ENCODE measurements at regions not wholly inside any gene's neighbourhood (a gene's known extent, or its start where the extent isn't known, plus 50 kb on each side); places are given as distances from the start of the nearest gene placed in this dataset.

GRCh38 chr11:19453651-19454257, 213.0 kb upstream of the E2F8 start:
- Histone ChIP-seq H3K4me3 (ENCODE audit: low read depth, low read length) (no peak overlapping the region), H3K9me3 (ENCODE audit: control insufficient read depth in 2 of 2, low read length in 2 of 2) (no peaks in the 10 kb centered on the region), H3K27me3 (ENCODE audit: control insufficient read depth, insufficient read depth, low read length) (no peaks in the 10 kb centered on the region), H3K4me1 (ENCODE audit: control insufficient read depth, insufficient read depth, low read length, poor library complexity, severe bottlenecking) (no peaks in the 10 kb centered on the region), H3K36me3 (ENCODE audit: control insufficient read depth, insufficient read depth, low read length) (no peaks in the 10 kb centered on the region), H3K27ac (ENCODE audit: insufficient read depth, low read length, poor library complexity, severe bottlenecking) (no peak overlapping the region)
- Mint-ChIP-seq H3K9me3 (peaks cover 0 to 4% (median 0%) of the 10 kb centered on the region in 7 donors), H3K27ac (no peak overlapping the region), H3K27me3 (peaks cover 11% of the 10 kb centered on the region), H3K4me1 (no peaks in the 10 kb centered on the region), H3K36me3 (no peaks in the 10 kb centered on the region), H3K4me3 (no peak overlapping the region)
- no peak for DNase-seq
- no peak for ATAC-seq (ENCODE audit: low read depth in 2 of 2)

DNA sequence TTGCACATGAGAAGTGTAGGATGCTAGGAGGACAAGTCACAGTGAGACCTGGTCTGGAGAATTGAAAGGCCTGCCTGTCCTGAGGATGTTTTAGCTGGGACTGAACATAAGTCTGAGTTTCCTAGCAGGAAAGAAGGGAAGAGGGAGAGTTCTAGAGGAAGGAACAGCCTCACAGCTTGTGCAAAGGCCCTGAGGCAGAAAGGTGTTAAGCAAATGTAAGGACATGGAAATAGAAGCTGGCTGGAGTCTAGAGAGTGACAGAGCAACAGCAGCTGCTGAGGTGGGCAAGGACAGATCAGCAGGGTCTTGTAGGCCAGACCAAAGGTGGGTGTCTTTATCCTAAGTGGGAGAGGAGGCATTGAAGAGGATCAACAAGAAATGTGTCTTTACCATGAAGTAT, 210.9 kb upstream of the E2F8 start:
- H3K27ac ChIP-seq (ENCODE audit: insufficient read depth, low read length, poor library complexity, severe bottlenecking): no peak overlapping the region
- peak overlapping the region in 1 of 3 donors; percentile 39 for H3K27ac Mint-ChIP-seq
- DNase-seq: no peak
- no peaks in the 10 kb centered on the region for H3K4me1 ChIP-seq (ENCODE audit: control insufficient read depth, insufficient read depth, low read length, poor library complexity, severe bottlenecking)
- H3K4me3 Mint-ChIP-seq: no peak overlapping the region
- H3K27me3 ChIP-seq (ENCODE audit: control insufficient read depth, insufficient read depth, low read length): no peaks in the 10 kb centered on the region
- H3K36me3 ChIP-seq (ENCODE audit: control insufficient read depth, insufficient read depth, low read length): no peaks in the 10 kb centered on the region
- no peaks in the 10 kb centered on the region for H3K4me1 Mint-ChIP-seq
- peaks cover 0 to 2% (median 0%) of the 10 kb centered on the region in 7 donors for H3K9me3 Mint-ChIP-seq
- no peaks in the 10 kb centered on the region for H3K9me3 ChIP-seq (ENCODE audit: control insufficient read depth in 2 of 2, low read length in 2 of 2)
- peaks cover 6% of the 10 kb centered on the region for H3K27me3 Mint-ChIP-seq
- H3K36me3 Mint-ChIP-seq: no peaks in the 10 kb centered on the region
- H3K4me3 ChIP-seq (ENCODE audit: low read depth, low read length): no peak overlapping the region
- ATAC-seq (ENCODE audit: low read depth in 2 of 2): no peak

DNA sequence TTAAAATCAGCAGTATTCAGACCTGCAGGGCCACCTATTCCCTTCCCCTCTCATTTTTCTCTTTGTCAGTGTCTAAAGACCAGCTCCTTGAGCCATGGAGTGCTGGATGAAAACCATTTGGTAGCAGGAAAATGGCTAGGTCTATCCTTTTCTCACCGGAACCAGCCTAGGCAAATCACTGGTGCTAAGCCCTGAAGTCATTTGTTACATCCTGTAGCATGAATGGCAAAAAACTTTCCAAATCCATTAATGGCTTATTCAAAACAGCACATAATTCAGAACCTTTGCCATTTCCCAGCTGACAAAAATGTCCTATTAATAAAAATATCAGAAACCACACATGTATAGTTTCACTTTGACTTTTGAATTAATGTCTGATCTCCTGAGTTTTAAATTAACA, 209.5 kb upstream of the E2F8 start:
- Mint-ChIP-seq H3K27ac (no peak overlapping the region), H3K27me3 (peaks cover 6% of the 10 kb centered on the region), H3K9me3 (peaks cover 0 to 2% (median 0%) of the 10 kb centered on the region in 7 donors), H3K4me3 (no peak overlapping the region), H3K36me3 (no peaks in the 10 kb centered on the region), H3K4me1 (no peaks in the 10 kb centered on the region)
- ATAC-seq (ENCODE audit: low read depth in 2 of 2): no peak
- Histone ChIP-seq H3K36me3 (ENCODE audit: control insufficient read depth, insufficient read depth, low read length) (no peaks in the 10 kb centered on the region), H3K27me3 (ENCODE audit: control insufficient read depth, insufficient read depth, low read length) (no peaks in the 10 kb centered on the region), H3K9me3 (ENCODE audit: control insufficient read depth in 2 of 2, low read length in 2 of 2) (no peaks in the 10 kb centered on the region), H3K27ac (ENCODE audit: insufficient read depth, low read length, poor library complexity, severe bottlenecking) (no peak overlapping the region), H3K4me3 (ENCODE audit: low read depth, low read length) (no peak overlapping the region), H3K4me1 (ENCODE audit: control insufficient read depth, insufficient read depth, low read length, poor library complexity, severe bottlenecking) (no peaks in the 10 kb centered on the region)
- no peak for DNase-seq

GRCh38 chr11:19448651-19449050, 207.9 kb upstream of the E2F8 start:
- peaks cover 0 to 2% (median 0%) of the 10 kb centered on the region in 7 donors for H3K9me3 Mint-ChIP-seq
- H3K4me3 Mint-ChIP-seq: no peak overlapping the region
- peaks cover 6% of the 10 kb centered on the region for H3K27me3 Mint-ChIP-seq
- no peak for DNase-seq
- H3K4me1 ChIP-seq (ENCODE audit: control insufficient read depth, insufficient read depth, low read length, poor library complexity, severe bottlenecking): no peaks in the 10 kb centered on the region
- no peaks in the 10 kb centered on the region for H3K36me3 Mint-ChIP-seq
- H3K4me3 ChIP-seq (ENCODE audit: low read depth, low read length): no peak overlapping the region
- H3K27ac Mint-ChIP-seq: no peak overlapping the region
- H3K27me3 ChIP-seq (ENCODE audit: control insufficient read depth, insufficient read depth, low read length): no peaks in the 10 kb centered on the region
- H3K4me1 Mint-ChIP-seq: peaks cover 0 to 1% (median 0%) of the 10 kb centered on the region in 4 donors
- H3K9me3 ChIP-seq (ENCODE audit: control insufficient read depth in 2 of 2, low read length in 2 of 2): no peaks in the 10 kb centered on the region
- no peak for ATAC-seq (ENCODE audit: low read depth in 2 of 2)
- no peaks in the 10 kb centered on the region for H3K36me3 ChIP-seq (ENCODE audit: control insufficient read depth, insufficient read depth, low read length)
- H3K27ac ChIP-seq (ENCODE audit: insufficient read depth, low read length, poor library complexity, severe bottlenecking): no peak overlapping the region

DNA sequence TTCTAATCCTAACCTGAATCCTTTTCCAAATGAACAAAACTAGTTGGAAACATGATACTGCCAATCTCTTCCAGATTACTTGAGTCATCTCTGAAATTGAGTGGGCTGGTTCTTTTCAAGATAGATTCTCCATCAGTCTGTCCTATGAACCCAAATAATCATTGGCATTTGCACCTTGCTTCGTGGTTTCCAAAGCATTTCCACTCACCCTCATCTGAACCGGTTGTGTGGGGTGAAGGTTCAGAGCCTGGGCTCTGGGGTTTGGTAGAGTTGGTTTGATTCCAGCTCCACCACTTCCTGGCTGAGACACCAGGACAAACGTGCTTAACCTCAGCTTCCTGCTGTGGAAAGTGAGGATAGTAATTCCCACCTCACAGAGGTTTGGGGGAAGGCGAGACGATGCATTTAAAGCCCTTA, 206.4 kb upstream of the E2F8 start:
- Histone ChIP-seq H3K36me3 (ENCODE audit: control insufficient read depth, insufficient read depth, low read length) (no peaks in the 10 kb centered on the region), H3K27ac (ENCODE audit: insufficient read depth, low read length, poor library complexity, severe bottlenecking) (no peak overlapping the region), H3K9me3 (ENCODE audit: control insufficient read depth in 2 of 2, low read length in 2 of 2) (no peaks in the 10 kb centered on the region), H3K4me3 (ENCODE audit: low read depth, low read length) (no peak overlapping the region), H3K4me1 (ENCODE audit: control insufficient read depth, insufficient read depth, low read length, poor library complexity, severe bottlenecking) (no peaks in the 10 kb centered on the region), H3K27me3 (ENCODE audit: control insufficient read depth, insufficient read depth, low read length) (no peaks in the 10 kb centered on the region)
- ATAC-seq (ENCODE audit: low read depth in 2 of 2): no peak
- no peak for DNase-seq
- Mint-ChIP-seq H3K4me1 (peaks cover 0 to 1% (median 0%) of the 10 kb centered on the region in 4 donors), H3K36me3 (no peaks in the 10 kb centered on the region), H3K4me3 (no peak overlapping the region), H3K9me3 (peaks cover 0 to 2% (median 0%) of the 10 kb centered on the region in 7 donors), H3K27ac (no peak overlapping the region), H3K27me3 (peaks cover 6% of the 10 kb centered on the region)

DNA sequence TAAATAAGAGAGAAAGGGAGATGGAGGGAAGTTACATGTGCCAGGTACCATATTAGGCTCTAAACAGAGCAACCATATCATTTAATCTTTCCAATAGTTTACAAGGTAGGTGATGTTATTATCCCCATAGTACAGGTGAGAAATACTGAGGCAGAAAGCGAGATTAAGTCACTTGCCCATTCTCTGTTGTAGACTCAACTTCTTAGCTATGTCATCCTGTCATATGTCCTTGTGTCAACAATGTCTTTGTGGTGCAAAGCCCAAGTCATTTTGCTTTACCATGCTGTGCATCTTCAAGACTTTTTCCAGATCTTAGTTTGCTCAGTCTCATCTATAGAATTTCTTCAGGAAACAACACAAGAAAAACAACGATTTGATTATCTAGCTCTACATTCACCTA, 205.0 kb upstream of the E2F8 start:
- Histone ChIP-seq H3K4me1 (ENCODE audit: control insufficient read depth, insufficient read depth, low read length, poor library complexity, severe bottlenecking) (no peaks in the 10 kb centered on the region), H3K27ac (ENCODE audit: insufficient read depth, low read length, poor library complexity, severe bottlenecking) (no peak overlapping the region), H3K4me3 (ENCODE audit: low read depth, low read length) (no peak overlapping the region), H3K27me3 (ENCODE audit: control insufficient read depth, insufficient read depth, low read length) (no peaks in the 10 kb centered on the region), H3K9me3 (ENCODE audit: control insufficient read depth in 2 of 2, low read length in 2 of 2) (no peaks in the 10 kb centered on the region), H3K36me3 (ENCODE audit: control insufficient read depth, insufficient read depth, low read length) (no peaks in the 10 kb centered on the region)
- Mint-ChIP-seq H3K36me3 (no peaks in the 10 kb centered on the region), H3K27ac (no peak overlapping the region), H3K27me3 (peaks cover 6% of the 10 kb centered on the region), H3K9me3 (peaks cover 0 to 2% (median 0%) of the 10 kb centered on the region in 7 donors), H3K4me3 (no peak overlapping the region), H3K4me1 (peaks cover 0 to 1% (median 0%) of the 10 kb centered on the region in 4 donors)
- no peak for ATAC-seq (ENCODE audit: low read depth in 2 of 2)
- DNase-seq: no peak

- no peaks in the 10 kb centered on the region for H3K36me3 Mint-ChIP-seq
- peaks cover 5% of the 10 kb centered on the region for H3K27me3 Mint-ChIP-seq
- no peak overlapping the region for H3K4me3 Mint-ChIP-seq
- Histone ChIP-seq H3K4me3 (ENCODE audit: low read depth, low read length) (no peak overlapping the region), H3K27ac (ENCODE audit: insufficient read depth, low read length, poor library complexity, severe bottlenecking) (no peak overlapping the region), H3K4me1 (ENCODE audit: control insufficient read depth, insufficient read depth, low read length, poor library complexity, severe bottlenecking) (no peaks in the 10 kb centered on the region), H3K36me3 (ENCODE audit: control insufficient read depth, insufficient read depth, low read length) (no peaks in the 10 kb centered on the region), H3K27me3 (ENCODE audit: control insufficient read depth, insufficient read depth, low read length) (no peaks in the 10 kb centered on the region), H3K9me3 (ENCODE audit: control insufficient read depth in 2 of 2, low read length in 2 of 2) (no peaks in the 10 kb centered on the region)
- H3K9me3 Mint-ChIP-seq: peaks cover 0 to 2% (median 1%) of the 10 kb centered on the region in 7 donors
- no peak overlapping the region for H3K27ac Mint-ChIP-seq
- ATAC-seq (ENCODE audit: low read depth in 2 of 2) (no peak), DNase-seq (no peak)
- H3K4me1 Mint-ChIP-seq: peaks cover 0 to 1% (median 0%) of the 10 kb centered on the region in 4 donors
Observed at GRCh38 chr11:19444231-19444630, 203.5 kb upstream of the E2F8 start.

DNA sequence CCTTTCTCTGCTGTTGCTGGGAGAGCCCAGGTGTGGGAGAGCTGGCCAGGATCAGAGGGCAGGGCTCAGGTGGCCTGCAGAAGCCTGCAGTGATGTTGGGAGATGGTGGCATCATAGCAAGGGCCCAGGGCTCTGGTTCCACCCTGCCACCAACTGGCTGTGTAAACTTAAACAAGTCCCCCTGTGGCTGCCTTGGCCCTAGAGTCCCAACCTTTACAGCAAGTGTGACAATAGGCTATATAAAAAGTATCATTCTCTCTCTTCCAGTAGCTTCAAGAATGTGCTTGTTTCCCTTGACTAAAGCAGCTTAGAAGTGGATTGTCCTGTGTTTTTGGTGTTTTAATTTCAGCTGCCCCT, 201.8 kb upstream of the E2F8 start:
- Histone ChIP-seq H3K9me3 (ENCODE audit: control insufficient read depth in 2 of 2, low read length in 2 of 2) (no peaks in the 10 kb centered on the region), H3K4me3 (ENCODE audit: low read depth, low read length) (no peak overlapping the region), H3K27me3 (ENCODE audit: control insufficient read depth, insufficient read depth, low read length) (no peaks in the 10 kb centered on the region), H3K36me3 (ENCODE audit: control insufficient read depth, insufficient read depth, low read length) (no peaks in the 10 kb centered on the region), H3K4me1 (ENCODE audit: control insufficient read depth, insufficient read depth, low read length, poor library complexity, severe bottlenecking) (no peaks in the 10 kb centered on the region), H3K27ac (ENCODE audit: insufficient read depth, low read length, poor library complexity, severe bottlenecking) (no peak overlapping the region)
- Mint-ChIP-seq H3K27me3 (peaks cover under 1% of the 10 kb centered on the region), H3K36me3 (no peaks in the 10 kb centered on the region), H3K9me3 (peaks cover 0 to 2% (median 1%) of the 10 kb centered on the region in 7 donors), H3K27ac (no peak overlapping the region), H3K4me3 (no peak overlapping the region), H3K4me1 (peaks cover 0 to 1% (median 0%) of the 10 kb centered on the region in 4 donors)
- no peak for ATAC-seq (ENCODE audit: low read depth in 2 of 2)
- no peak for DNase-seq
